Panc1 (cell line): ENCODE measurements at regions not wholly inside any gene's neighbourhood (a gene's known extent, or its start where the extent isn't known, plus 50 kb on each side); places are given as distances from the start of the nearest gene placed in this dataset.

Experiments used
- ATAC-seq: fragments of 200-7000 bp; cut with Tn5 transposase; 2 replicates; pipeline ENCODE4 v1.9.1; 2020; ENCODE audit warnings: mild to moderate bottlenecking, moderate library complexity
- BruUV-seq: library from RNA; stranded (reverse); fragments of 400-500 nt; replicated peaks from 2 replicates; lab custom pipeline; 2021; lab: Mats Ljungman, UMichigan
- CTCF ChIA-PET: fragments of 300-600 bp; sonication (Branson Sonifier 250); formaldehyde crosslinking; loops from one replicate; lab custom pipeline; 2022; ENCODE audit warnings: antibody characterized with exemption; lab: Charles Lee
- POLR2A ChIA-PET: fragments of 300-600 bp; sonication (Branson Sonifier 250); formaldehyde crosslinking; loops from one replicate; lab custom pipeline; 2022; ENCODE audit warnings: antibody characterized with exemption; lab: Charles Lee
- DNase-seq: peaks from one replicate; pipeline ENCODE4 v3.0.0-alpha.2; 2010; ENCODE audit warnings: low read depth, low spot score
- H3K27ac ChIP-seq: 2 replicates; pipeline ENCODE4 v1.5.1; 2011; ENCODE audit warnings: mild to moderate bottlenecking, low read length, inconsistent platforms
- H3K27me3 ChIP-seq: fragments of 200-500 bp; sonication (Bioruptor generic); 2 replicates; pipeline ENCODE4 v1.6.0; 2014; ENCODE audit warnings: low read length, inconsistent platforms; ENCODE audit not compliant: control insufficient read depth, insufficient read depth
- H3K36me3 ChIP-seq: fragments of 200-500 bp; sonication (Bioruptor generic); 2 replicates; pipeline ENCODE4 v1.5.1; 2014; ENCODE audit warnings: inconsistent platforms, mild to moderate bottlenecking, low read length, moderate library complexity; ENCODE audit not compliant: control insufficient read depth, insufficient read depth
- H3K4me1 ChIP-seq: 2 replicates; pipeline ENCODE4 v1.5.1; 2011; ENCODE audit warnings: inconsistent platforms, mild to moderate bottlenecking, low read length, moderate library complexity; ENCODE audit not compliant: control insufficient read depth, insufficient read depth
- H3K4me3 ChIP-seq, 2 experiments: 2 replicates each; pipeline ENCODE4 v1.5.1; 2011 to 2012; ENCODE audit warnings: low read depth in 2 of 2, low read length in 2 of 2, mild to moderate bottlenecking in 2 of 2, inconsistent platforms in 1 of 2, moderate library complexity in 1 of 2
- H3K9me3 ChIP-seq: fragments of 200-500 bp; sonication (Bioruptor generic); 2 replicates; pipeline ENCODE4 v1.5.1; 2014; ENCODE audit warnings: low read depth, mild to moderate bottlenecking, inconsistent platforms, low read length, moderate library complexity; ENCODE audit not compliant: control insufficient read depth, insufficient read depth
- CTCF ChIP-seq: fragments of 450-650 bp; IDR thresholded peaks from 2 replicates; pipeline ENCODE4 v1.5.1; 2017; ENCODE audit warnings: mild to moderate bottlenecking
- POLR2AphosphoS5 ChIP-seq: IDR thresholded peaks from 2 replicates; pipeline ENCODE4 v1.6.1; 2012; ENCODE audit warnings: mild to moderate bottlenecking, low read depth, low read length, moderate library complexity
- SIN3A ChIP-seq: IDR thresholded peaks from 2 replicates; pipeline ENCODE4 v1.6.1; 2012; ENCODE audit warnings: low read depth, mild to moderate bottlenecking, low read length, moderate library complexity, borderline replicate concordance; ENCODE audit not compliant: insufficient read depth
- TCF7L2 ChIP-seq: IDR thresholded peaks from 2 replicates; pipeline ENCODE4 v1.6.1; 2011; ENCODE audit warnings: mild to moderate bottlenecking, low read depth, low read length, inconsistent platforms
- in situ Hi-C: cut with HindIII; loops from 2 replicates; pipeline ENCODE4 v1.10.0; 2016; ENCODE audit warnings: low sequenced_read_pairs, low pct_unique_long_range_greater_than_20kb
- intact Hi-C: fragments of 100-400 bp; cut with micrococcal nuclease; formaldehyde crosslinking; loops from one replicate; pipeline ENCODE4 v1.10.0; 2022; ENCODE audit not compliant: unreplicated experiment
- TF ChIP-seq, protein P1 (sequence below), 2 experiments: IDR thresholded peaks; 2 replicates each; pipeline ENCODE4 v1.6.1; 2011 to 2012; ENCODE audit warnings: low read depth in 2 of 2, control low read depth in 1 of 2, low read length in 1 of 2, mild to moderate bottlenecking in 1 of 2, moderate library complexity in 1 of 2; ENCODE audit not compliant: insufficient read depth in 1 of 2

- Histone ChIP-seq H3K4me3 (no peak overlapping the region), H3K36me3 (no peaks in the 10 kb centered on the region), H3K4me1 (no peaks in the 10 kb centered on the region), H3K27ac (no peak overlapping the region), H3K9me3 (no peaks in the 10 kb centered on the region), H3K27me3 (no peaks in the 10 kb centered on the region)
- in situ Hi-C loops = no loop called here
- intact Hi-C loops = no loop called here
- DNase-seq (no peak), ATAC-seq (no peak)
- POLR2A ChIA-PET = no interaction called here
- TF ChIP-seq CTCF = no peak
- TF ChIP-seq, protein P1, sequence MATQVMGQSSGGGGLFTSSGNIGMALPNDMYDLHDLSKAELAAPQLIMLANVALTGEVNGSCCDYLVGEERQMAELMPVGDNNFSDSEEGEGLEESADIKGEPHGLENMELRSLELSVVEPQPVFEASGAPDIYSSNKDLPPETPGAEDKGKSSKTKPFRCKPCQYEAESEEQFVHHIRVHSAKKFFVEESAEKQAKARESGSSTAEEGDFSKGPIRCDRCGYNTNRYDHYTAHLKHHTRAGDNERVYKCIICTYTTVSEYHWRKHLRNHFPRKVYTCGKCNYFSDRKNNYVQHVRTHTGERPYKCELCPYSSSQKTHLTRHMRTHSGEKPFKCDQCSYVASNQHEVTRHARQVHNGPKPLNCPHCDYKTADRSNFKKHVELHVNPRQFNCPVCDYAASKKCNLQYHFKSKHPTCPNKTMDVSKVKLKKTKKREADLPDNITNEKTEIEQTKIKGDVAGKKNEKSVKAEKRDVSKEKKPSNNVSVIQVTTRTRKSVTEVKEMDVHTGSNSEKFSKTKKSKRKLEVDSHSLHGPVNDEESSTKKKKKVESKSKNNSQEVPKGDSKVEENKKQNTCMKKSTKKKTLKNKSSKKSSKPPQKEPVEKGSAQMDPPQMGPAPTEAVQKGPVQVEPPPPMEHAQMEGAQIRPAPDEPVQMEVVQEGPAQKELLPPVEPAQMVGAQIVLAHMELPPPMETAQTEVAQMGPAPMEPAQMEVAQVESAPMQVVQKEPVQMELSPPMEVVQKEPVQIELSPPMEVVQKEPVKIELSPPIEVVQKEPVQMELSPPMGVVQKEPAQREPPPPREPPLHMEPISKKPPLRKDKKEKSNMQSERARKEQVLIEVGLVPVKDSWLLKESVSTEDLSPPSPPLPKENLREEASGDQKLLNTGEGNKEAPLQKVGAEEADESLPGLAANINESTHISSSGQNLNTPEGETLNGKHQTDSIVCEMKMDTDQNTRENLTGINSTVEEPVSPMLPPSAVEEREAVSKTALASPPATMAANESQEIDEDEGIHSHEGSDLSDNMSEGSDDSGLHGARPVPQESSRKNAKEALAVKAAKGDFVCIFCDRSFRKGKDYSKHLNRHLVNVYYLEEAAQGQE (IDR thresholded peaks at IDR 0.05; ENCODE audit: insufficient read depth in 1 of 2, low read depth in 2 of 2, low read length in 1 of 2) = no peak
- TF ChIP-seq POLR2AphosphoS5 = no peak
- CTCF ChIA-PET = interaction anchor here (0.6 kb wide), 1 partner anchor 407 kb away, joined by 3 read pairs; no protein-coding TSS in a partner anchor
- BruUV-seq = no TSS peak
These were observed 523.2 kb upstream of the GOLIM4 start for GRCh38 chr3:168618827-168619470.

GRCh38 chr3:168617658-168618057 lies 521.9 kb upstream of the GOLIM4 start:
- H3K9me3 ChIP-seq = no peaks in the 10 kb centered on the region
- ATAC-seq = no peak
- in situ Hi-C loops (no loop called here), intact Hi-C loops (no loop called here)
- H3K27me3 ChIP-seq = no peaks in the 10 kb centered on the region
- no peak for TF ChIP-seq CTCF
- no peak for TF ChIP-seq TCF7L2
- no peak for TF ChIP-seq SIN3A
- TF ChIP-seq POLR2AphosphoS5 = no peak
- TF ChIP-seq, protein P1 (IDR thresholded peaks at IDR 0.05; ENCODE audit: insufficient read depth in 1 of 2, low read depth in 2 of 2, low read length in 1 of 2) = no peak
- no peak overlapping the region for H3K27ac ChIP-seq
- no TSS peak for BruUV-seq
- POLR2A ChIA-PET = no interaction called here
- H3K4me3 ChIP-seq = no peak overlapping the region
- H3K4me1 ChIP-seq = no peaks in the 10 kb centered on the region
- CTCF ChIA-PET = no interaction called here
- DNase-seq = no peak
- no peaks in the 10 kb centered on the region for H3K36me3 ChIP-seq
